GM12878 (cell line): ENCODE measurements at regions not wholly inside any gene's neighbourhood (a gene's known extent, or its start where the extent isn't known, plus 50 kb on each side); places are given as distances from the start of the nearest gene placed in this dataset.

ENCODE experiments used
- ATAC-seq: fragments of 200-7000 bp; cut with Tn5 transposase; 3 replicates; pipeline ENCODE4 v1.9.1; 2020; ENCODE audit warnings: mild to moderate bottlenecking, moderate library complexity
- BruUV-seq: library from RNA; stranded (reverse); fragments of 400-500 nt; replicated peaks from 2 replicates; lab custom pipeline; 2021; lab: Mats Ljungman, UMichigan
- CTCF ChIA-PET: fragments of 300-600 bp; sonication (Branson Sonifier 250); formaldehyde crosslinking; extraction: SDS; loops from one replicate; lab custom pipeline; 2021; ENCODE audit warnings: inconsistent platforms; lab: Yijun Ruan, JAX
- POLR2A ChIA-PET: fragments of 350-600 bp; formaldehyde crosslinking; extraction: SDS; loops from one replicate; lab custom pipeline; 2021; ENCODE audit warnings: inconsistent platforms; lab: Charles Lee
- RAD21 ChIA-PET: fragments of 300-600 bp; sonication (Branson Sonifier 250); formaldehyde crosslinking; loops from one replicate; lab custom pipeline; 2023; ENCODE audit warnings: antibody characterized with exemption; ENCODE audit not compliant: unreplicated experiment; lab: Charles Lee
- SMC1A ChIA-PET: fragments of 300-600 bp; sonication (Branson Sonifier 250); formaldehyde crosslinking; loops from one replicate; lab custom pipeline; 2023; ENCODE audit not compliant: unreplicated experiment, uncharacterized antibody; lab: Charles Lee
- DNase-seq: peaks from one replicate; pipeline ENCODE4 v3.0.0-alpha.2; 2011; ENCODE audit warnings: low read depth, low spot score
- FAIRE-seq: peaks from 3 replicates; lab custom pipeline; 2011; peaks lifted over from hg19 to GRCh38; lab: Jason Lieb, UNC
- H2AFZ ChIP-seq: 2 replicates; pipeline ENCODE4 v1.6.0; 2011; ENCODE audit warnings: low read depth, low read length, control low read depth; ENCODE audit not compliant: control insufficient read depth
- H3K27ac ChIP-seq: 2 replicates; pipeline ENCODE4 v1.5.1; 2011; ENCODE audit warnings: control low read depth; ENCODE audit not compliant: control insufficient read depth, insufficient read depth
- H3K27me3 ChIP-seq, 2 experiments: replicated peaks in 1 of 2; 2 replicates each; pipeline versions ENCODE4 v1.6.0 to v1.6.1; 2011; ENCODE audit warnings: low read length in 1 of 2; ENCODE audit not compliant: control insufficient read depth in 2 of 2, insufficient read depth in 2 of 2
- H3K36me3 ChIP-seq, 2 experiments: 2 replicates each; pipeline ENCODE4 v1.5.1; 2011; ENCODE audit warnings: low read length in 1 of 2; ENCODE audit not compliant: control insufficient read depth in 2 of 2, insufficient read depth in 2 of 2
- H3K4me1 ChIP-seq: 2 replicates; pipeline ENCODE4 v1.6.1; 2011; ENCODE audit warnings: mild to moderate bottlenecking, low read length, moderate library complexity, mixed read lengths; ENCODE audit not compliant: control insufficient read depth, insufficient read depth
- H3K4me2 ChIP-seq: 2 replicates; pipeline ENCODE4 v1.6.0; 2011; ENCODE audit warnings: control low read depth; ENCODE audit not compliant: control insufficient read depth, insufficient read depth
- H3K4me3 ChIP-seq: fragments of 200-600 bp; sonication (generic); 2 replicates; pipeline ENCODE4 v1.5.1; 2016
- H3K79me2 ChIP-seq: 2 replicates; pipeline ENCODE4 v1.6.0; 2011; ENCODE audit warnings: low read length; ENCODE audit not compliant: control insufficient read depth, insufficient read depth
- H3K9ac ChIP-seq: 2 replicates; pipeline ENCODE4 v1.8.0; 2011; ENCODE audit warnings: low read length, control low read depth, mixed read lengths; ENCODE audit not compliant: control insufficient read depth, insufficient read depth
- H3K9me3 ChIP-seq: replicated peaks from 3 replicates; pipeline ENCODE4 v1.5.1; 2011; ENCODE audit warnings: mild to moderate bottlenecking, low read length; ENCODE audit not compliant: control insufficient read depth, insufficient read depth
- H4K20me1 ChIP-seq: 2 replicates; pipeline ENCODE4 v1.6.0; 2011; ENCODE audit not compliant: control insufficient read depth, insufficient read depth
- BRCA1 ChIP-seq: IDR thresholded peaks from 2 replicates; pipeline ENCODE4 v1.6.1; 2011; ENCODE audit warnings: low read depth, low read length, improper control_type of control experiment
- CBX3 ChIP-seq: fragments of 200-600 bp; sonication (generic); IDR thresholded peaks from 2 replicates; pipeline ENCODE4 v1.6.1; 2016; ENCODE audit warnings: low read depth, borderline replicate concordance
- HDAC6 ChIP-seq: fragments of 200-600 bp; sonication (generic); IDR thresholded peaks from one replicate; pipeline ENCODE4 v1.8.0; 2017; ENCODE audit warnings: antibody characterized with exemption; ENCODE audit not compliant: unreplicated experiment
- HSF1 ChIP-seq: fragments of 150-350 bp; IDR thresholded peaks from 2 replicates; pipeline ENCODE4 v1.6.1; 2014; ENCODE audit warnings: mild to moderate bottlenecking, low read depth, low read length
- MEF2A ChIP-seq: IDR thresholded peaks from 2 replicates; pipeline ENCODE4 v1.6.1; 2011; ENCODE audit warnings: low read depth, mild to moderate bottlenecking, low read length, moderate library complexity; ENCODE audit not compliant: insufficient read depth
- POU2F2 ChIP-seq: IDR thresholded peaks from 3 replicates; pipeline ENCODE4 v1.6.1; 2011; ENCODE audit warnings: low read depth, mild to moderate bottlenecking, low read length, borderline replicate concordance
- RAD21 ChIP-seq: IDR thresholded peaks from 2 replicates; pipeline ENCODE4 v1.6.1; 2011; ENCODE audit warnings: mild to moderate bottlenecking, low read depth, low read length, moderate library complexity; ENCODE audit not compliant: insufficient read depth
- RBBP5 ChIP-seq: fragments of 200-600 bp; sonication (generic); conservative IDR thresholded peaks from 2 replicates; pipeline ENCODE4 v1.6.1; 2016
- RELB ChIP-seq: fragments of 450-650 bp; IDR thresholded peaks from 2 replicates; pipeline ENCODE4 v1.6.1; 2017; ENCODE audit warnings: low read depth, mild to moderate bottlenecking, moderate library complexity
- SIX5 ChIP-seq: IDR thresholded peaks from 2 replicates; pipeline ENCODE4 v1.6.1; 2011; ENCODE audit warnings: mild to moderate bottlenecking, low read depth, low read length, moderate library complexity; ENCODE audit not compliant: severe bottlenecking
- SREBF1 ChIP-seq: IDR thresholded peaks from 2 replicates; pipeline ENCODE4 v1.6.1; 2012; ENCODE audit warnings: mild to moderate bottlenecking, low read length
- TBL1XR1 ChIP-seq: IDR thresholded peaks from 2 replicates; pipeline ENCODE4 v1.6.1; 2012; ENCODE audit warnings: low read depth, low read length, improper control_type of control experiment
- ZBED1 ChIP-seq: IDR thresholded peaks from 2 replicates; pipeline ENCODE4 v1.6.1; 2016; ENCODE audit warnings: borderline replicate concordance
- ZNF622 ChIP-seq: fragments of 450-650 bp; IDR thresholded peaks from 2 replicates; pipeline ENCODE4 v1.6.1; 2017; ENCODE audit warnings: mild to moderate bottlenecking, inconsistent platforms
- WGBS: methylation state at CpG from one replicate; pipeline ENCODE4 v1.1.6; 2016; ENCODE audit warnings: low lambda C conversion rate; ENCODE audit not compliant: insufficient replicate concordance, insufficient coverage; ENCODE audit errors: missing lambda C conversion rate; 5-methylcytosine and 5-hydroxymethylcytosine counted together
- in situ Hi-C: fragments of 300-500 bp; cut with MboI; formaldehyde crosslinking; loops from 9 replicates; pipeline ENCODE4 v1.14.3; 2018; ENCODE audit warnings: mixed read lengths
- intact Hi-C: fragments of 100-400 bp; cut with micrococcal nuclease; formaldehyde crosslinking; loops from one replicate; pipeline ENCODE4 v1.14.2; 2022; ENCODE audit not compliant: unreplicated experiment
- TF ChIP-seq, protein P1 (sequence below), 3 experiments: IDR thresholded peaks in 2 of 3; conservative IDR thresholded peaks in 1 of 3; 2 replicates each; pipeline ENCODE4 v1.5.1; 2011; ENCODE audit warnings: low read depth in 3 of 3, low read length in 3 of 3, mild to moderate bottlenecking in 3 of 3, control low read depth in 2 of 3, moderate library complexity in 2 of 3, inconsistent platforms in 1 of 3, mixed read lengths in 1 of 3; ENCODE audit not compliant: control insufficient read depth in 2 of 3, insufficient read depth in 1 of 3; ENCODE audit errors: extremely low read depth in 1 of 3
- TF ChIP-seq, protein P2 (sequence below): IDR thresholded peaks from 2 replicates; pipeline ENCODE4 v1.6.1; 2011; ENCODE audit warnings: low read depth, mild to moderate bottlenecking, low read length, moderate library complexity, borderline replicate concordance; ENCODE audit errors: extremely low read depth

DNA sequence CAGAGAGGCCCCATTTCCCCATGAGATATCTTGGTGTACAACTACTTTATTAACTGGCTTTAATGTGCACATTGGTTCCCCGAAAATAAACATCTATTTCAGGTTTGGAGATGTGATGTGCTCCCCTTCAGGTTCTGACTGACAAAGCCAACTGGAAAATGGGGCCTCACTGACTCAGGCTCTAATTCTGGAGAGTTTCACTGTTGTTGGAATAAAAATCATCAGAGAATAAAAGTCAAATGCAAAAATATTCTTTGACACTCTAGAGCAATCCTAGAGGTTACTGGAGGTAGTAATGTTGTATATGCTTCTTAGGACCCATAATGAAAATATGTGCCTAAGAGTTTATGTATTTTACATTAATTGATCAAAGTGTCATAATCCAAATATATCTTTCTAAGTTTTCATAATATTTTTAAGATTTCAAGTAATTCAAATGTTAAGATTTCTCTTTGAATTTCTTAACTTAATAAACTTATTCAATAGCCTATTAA, 189.9 kb upstream of the COL3A1 start:
- H4K20me1 ChIP-seq: no peaks in the 10 kb centered on the region
- H3K27ac ChIP-seq: no peak overlapping the region
- no TSS peak for BruUV-seq
- ChIA-PET CTCF (no interaction called here), SMC1A (no interaction called here), POLR2A (no interaction called here), RAD21 (no interaction called here)
- no peaks in the 10 kb centered on the region for H3K79me2 ChIP-seq
- H2AFZ ChIP-seq: no peak overlapping the region
- FAIRE-seq (no peak), ATAC-seq (no peak), DNase-seq (no peak)
- TF ChIP-seq POU2F2: no peak
- no peak for TF ChIP-seq TBL1XR1
- TF ChIP-seq CBX3: no peak
- no peak for TF ChIP-seq BRCA1
- TF ChIP-seq RAD21: no peak
- TF ChIP-seq, protein P1, sequence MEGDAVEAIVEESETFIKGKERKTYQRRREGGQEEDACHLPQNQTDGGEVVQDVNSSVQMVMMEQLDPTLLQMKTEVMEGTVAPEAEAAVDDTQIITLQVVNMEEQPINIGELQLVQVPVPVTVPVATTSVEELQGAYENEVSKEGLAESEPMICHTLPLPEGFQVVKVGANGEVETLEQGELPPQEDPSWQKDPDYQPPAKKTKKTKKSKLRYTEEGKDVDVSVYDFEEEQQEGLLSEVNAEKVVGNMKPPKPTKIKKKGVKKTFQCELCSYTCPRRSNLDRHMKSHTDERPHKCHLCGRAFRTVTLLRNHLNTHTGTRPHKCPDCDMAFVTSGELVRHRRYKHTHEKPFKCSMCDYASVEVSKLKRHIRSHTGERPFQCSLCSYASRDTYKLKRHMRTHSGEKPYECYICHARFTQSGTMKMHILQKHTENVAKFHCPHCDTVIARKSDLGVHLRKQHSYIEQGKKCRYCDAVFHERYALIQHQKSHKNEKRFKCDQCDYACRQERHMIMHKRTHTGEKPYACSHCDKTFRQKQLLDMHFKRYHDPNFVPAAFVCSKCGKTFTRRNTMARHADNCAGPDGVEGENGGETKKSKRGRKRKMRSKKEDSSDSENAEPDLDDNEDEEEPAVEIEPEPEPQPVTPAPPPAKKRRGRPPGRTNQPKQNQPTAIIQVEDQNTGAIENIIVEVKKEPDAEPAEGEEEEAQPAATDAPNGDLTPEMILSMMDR (IDR thresholded peaks at IDR 0.05 in 2 of 3, conservative IDR thresholded peaks at IDR 0.05 in 1 of 3; ENCODE audit: control insufficient read depth in 2 of 3, extremely low read depth in 1 of 3, insufficient read depth in 1 of 3, low read depth in 3 of 3, low read length in 3 of 3): no peak
- no peak for TF ChIP-seq ZBED1
- TF ChIP-seq RBBP5: no peak
- no peak for TF ChIP-seq ZNF622
- no peak for TF ChIP-seq HDAC6
- TF ChIP-seq SREBF1: no peak
- no peak for TF ChIP-seq MEF2A
- no peak for TF ChIP-seq HSF1
- no peak for TF ChIP-seq SIX5
- no peak for TF ChIP-seq RELB
- TF ChIP-seq, protein P2, sequence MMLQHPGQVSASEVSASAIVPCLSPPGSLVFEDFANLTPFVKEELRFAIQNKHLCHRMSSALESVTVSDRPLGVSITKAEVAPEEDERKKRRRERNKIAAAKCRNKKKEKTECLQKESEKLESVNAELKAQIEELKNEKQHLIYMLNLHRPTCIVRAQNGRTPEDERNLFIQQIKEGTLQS: no peak
- H3K4me2 ChIP-seq: no peak overlapping the region
- in situ Hi-C loops (no loop called here), intact Hi-C loops (no loop called here)
- H3K4me1 ChIP-seq: no peaks in the 10 kb centered on the region
- WGBS: 0% methylated on average over 1 of the region's 1 CpG
- H3K27me3 ChIP-seq: no peaks in the 10 kb centered on the region
- H3K4me3 ChIP-seq: no peak overlapping the region
- H3K36me3 ChIP-seq: no peaks in the 10 kb centered on the region
- no peaks in the 10 kb centered on the region for H3K9me3 ChIP-seq
- H3K9ac ChIP-seq: no peak overlapping the region
